Motor neuron (in vitro differentiated cells): ENCODE measurements at regions not wholly inside any gene's neighbourhood (a gene's known extent, or its start where the extent isn't known, plus 50 kb on each side); places are given as distances from the start of the nearest gene placed in this dataset.
A peak's percentile ranks its signal among the peaks of the same experiment; 100 is the strongest.

Source experiments
- ATAC-seq, 8 experiments: fragments of 200-7000 bp; cut with Tn5 transposase; replicated peaks in 6 of 8; 2 replicates each; pipeline ENCODE4 v1.8.0; 2021; ENCODE audit warnings: mild to moderate bottlenecking in 8 of 8, moderate library complexity in 8 of 8
- H3K27ac ChIP-seq, 2 donors: fragments of 250-450 bp; sonication (Bioruptor Pico); 2 replicates each; pipeline ENCODE4 v1.9.0; 2021; ENCODE audit warnings: antibody characterized with exemption in 2 of 2, mild to moderate bottlenecking in 2 of 2, moderate library complexity in 1 of 2
- H3K4me1 ChIP-seq, 2 donors: fragments of 250-450 bp; sonication (Bioruptor Pico); replicated peaks in 1 of 2; 2 replicates each; pipeline ENCODE4 v1.6.1; 2021; ENCODE audit warnings: antibody characterized with exemption in 2 of 2, mild to moderate bottlenecking in 2 of 2, moderate library complexity in 1 of 2
- H3K4me3 ChIP-seq, 5 donors: fragments of 250-450 bp; sonication (Bioruptor Pico); 2 replicates each; pipeline ENCODE4 v1.9.0; 2021; ENCODE audit warnings: antibody characterized with exemption in 5 of 5, mild to moderate bottlenecking in 5 of 5, moderate library complexity in 4 of 5
- WGBS, 10 experiments: fragments of 450-650 bp; shearing (Covaris generic); methylation state at CpG; one replicate each; pipeline ENCODE4 v1.0.0; 2022; 5-methylcytosine and 5-hydroxymethylcytosine counted together
- in situ Hi-C, 9 experiments: fragments of 400-800 bp; cut with MboI; loops; one replicate each; pipeline ENCODE4 v1.15.0; 2021; ENCODE audit warnings: low sequenced_read_pairs in 9 of 9, low pct_unique_long_range_greater_than_20kb in 2 of 9; ENCODE audit not compliant: unreplicated experiment in 9 of 9

DNA sequence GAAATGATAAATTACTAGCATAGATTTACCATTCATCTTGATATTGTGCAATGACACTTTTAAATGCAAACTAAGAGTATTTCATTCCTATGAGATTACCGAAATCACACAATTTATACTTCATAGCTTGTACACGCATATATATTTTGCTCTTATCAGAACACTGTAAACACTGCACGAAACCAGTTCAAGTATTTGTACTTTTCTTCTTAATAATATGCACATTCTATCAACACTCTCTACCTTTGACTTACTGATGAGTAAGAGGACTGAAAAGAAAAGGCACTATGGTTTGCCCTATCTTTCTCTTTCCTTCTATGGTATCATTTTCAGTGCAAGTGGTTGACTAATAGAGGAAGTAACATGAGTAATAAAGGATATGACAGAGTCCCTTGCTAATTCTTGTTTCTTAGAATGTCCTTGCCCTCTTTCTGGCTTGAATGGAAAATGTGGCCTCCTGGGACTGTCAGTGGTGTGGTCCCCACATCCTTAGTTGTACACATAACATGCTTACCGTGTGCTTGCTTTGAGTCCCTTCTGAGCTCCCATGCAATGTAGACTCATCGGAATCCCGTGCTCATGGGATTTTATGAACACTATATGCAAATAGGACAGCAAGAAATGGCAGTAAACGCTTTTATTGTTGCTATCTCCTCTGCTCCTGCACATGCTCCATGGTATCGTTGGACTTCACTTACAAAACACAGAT, 363.5 kb upstream of the TNP1 start:
- ATAC-seq: peak in 7 of 8 experiments; percentile 45 to 93 (median 65)
- H3K27ac ChIP-seq: no peak overlapping the region

GRCh38 chr2:217222309-217222910, 362.5 kb upstream of the TNP1 start:
- in situ Hi-C loops: no loop called here
- peaks cover 5% of the 10 kb centered on the region in 2 donors for H3K4me1 ChIP-seq
- no peak overlapping the region for H3K4me3 ChIP-seq
- ATAC-seq: no peak
- 80 to 100% (median 95%) methylated on average over 1 to 5 of the region's 5 CpGs for WGBS, 10 experiments
- no peak overlapping the region for H3K27ac ChIP-seq

More for the DNA sequence above, 363.5 kb upstream of the TNP1 start:
- H3K4me3 ChIP-seq: no peak overlapping the region
- WGBS, 10 experiments: 46 to 95% (median 83%) methylated on average over 4 to 8 of the region's 8 CpGs; no CpG with 5 or more reads in 1 of the 10 experiments
- peaks cover 4 to 9% of the 10 kb centered on the region in 2 donors for H3K4me1 ChIP-seq
- in situ Hi-C loops: no loop called here

GRCh38 chr2:217220228-217221013, 360.6 kb upstream of the TNP1 start:
- 71 to 100% (median 95%) methylated on average over 1 to 4 of the region's 5 CpGs; no CpG with 5 or more reads in 1 of the 10 experiments for WGBS, 10 experiments
- Histone ChIP-seq H3K4me3 (no peak overlapping the region), H3K27ac (no peak overlapping the region), H3K4me1 (peaks cover 9 to 13% of the 10 kb centered on the region in 2 donors)
- in situ Hi-C loops: no loop called here
- no peak for ATAC-seq

DNA sequence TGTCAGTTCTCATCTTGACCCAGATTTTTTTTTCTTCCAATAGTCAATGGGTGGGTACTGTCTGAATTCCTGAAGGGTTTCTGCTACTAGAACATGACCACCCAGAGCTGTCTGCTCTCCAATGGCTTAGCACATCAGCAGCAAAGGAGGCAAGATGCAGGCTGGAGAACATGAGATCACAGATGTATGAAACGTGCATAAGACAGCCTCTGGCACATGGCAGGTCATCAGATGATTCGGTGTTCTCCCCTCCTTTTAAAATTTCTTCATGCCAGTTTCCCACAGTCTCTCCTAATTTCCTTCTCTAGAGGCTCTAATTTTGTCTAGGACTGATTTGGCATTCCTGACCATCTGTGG, 359.3 kb upstream of the TNP1 start:
- no peak overlapping the region for H3K27ac ChIP-seq
- no peak for ATAC-seq
- H3K4me1 ChIP-seq: peaks cover 9 to 13% of the 10 kb centered on the region in 2 donors
- in situ Hi-C loops: no loop called here
- no peak overlapping the region for H3K4me3 ChIP-seq
- WGBS, 10 experiments: 0 to 100% (median 48%) methylated on average over 1 to 2 of the region's 2 CpGs; no CpG with 5 or more reads in 2 of the 10 experiments

- Histone ChIP-seq H3K4me3 (no peak overlapping the region), H3K27ac (no peak overlapping the region), H3K4me1 (peaks cover 8 to 13% of the 10 kb centered on the region in 2 donors)
- 61 to 100% (median 93%) methylated on average over 1 to 5 of the region's 5 CpGs for whole genome bisulfite sequencing, 10 experiments
- no peak for ATAC-seq
- in situ Hi-C loops: no loop called here
Measured at GRCh38 chr2:217218269-217219163, 358.7 kb upstream of the TNP1 start.

DNA sequence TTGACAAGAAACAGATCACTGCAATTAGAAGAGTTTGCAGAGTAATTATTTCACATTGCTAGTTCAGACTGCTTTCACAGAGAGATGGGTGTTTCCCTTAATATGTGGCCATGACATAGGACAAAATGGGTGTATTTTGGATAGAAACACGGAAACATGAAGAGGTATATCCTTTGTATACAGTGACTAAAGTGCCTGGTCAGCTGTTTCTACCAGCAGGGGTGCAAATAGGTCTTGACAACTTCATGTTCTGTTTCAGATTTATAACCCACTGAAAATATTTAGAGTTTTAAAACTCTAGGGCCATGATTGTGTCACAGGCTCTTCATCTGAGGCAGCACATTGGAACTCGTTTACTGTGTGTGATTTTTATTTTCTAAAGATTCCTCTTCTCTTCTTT, 357.1 kb upstream of the TNP1 start:
- no peak for ATAC-seq
- 50 to 100% (median 92%) methylated on average over 1 to 2 of the region's 2 CpGs; no CpG with 5 or more reads in 1 of the 10 experiments for WGBS, 10 experiments

GRCh38 chr2:217216316-217216715, 356.5 kb upstream of the TNP1 start:
- in situ Hi-C loops: no loop called here
- no peak for ATAC-seq
- no peak overlapping the region for H3K4me3 ChIP-seq
- peaks cover 4 to 9% of the 10 kb centered on the region in 2 donors for H3K4me1 ChIP-seq
- WGBS, 10 experiments: 57 to 100% (median 83%) methylated on average over 1 to 4 of the region's 4 CpGs; no CpG with 5 or more reads in 2 of the 10 experiments
- no peak overlapping the region for H3K27ac ChIP-seq

More for the DNA sequence above, 357.1 kb upstream of the TNP1 start:
- H3K27ac ChIP-seq: no peak overlapping the region
- no peak overlapping the region for H3K4me3 ChIP-seq
- H3K4me1 ChIP-seq: peaks cover 4 to 9% of the 10 kb centered on the region in 2 donors
- in situ Hi-C loops: no loop called here

DNA sequence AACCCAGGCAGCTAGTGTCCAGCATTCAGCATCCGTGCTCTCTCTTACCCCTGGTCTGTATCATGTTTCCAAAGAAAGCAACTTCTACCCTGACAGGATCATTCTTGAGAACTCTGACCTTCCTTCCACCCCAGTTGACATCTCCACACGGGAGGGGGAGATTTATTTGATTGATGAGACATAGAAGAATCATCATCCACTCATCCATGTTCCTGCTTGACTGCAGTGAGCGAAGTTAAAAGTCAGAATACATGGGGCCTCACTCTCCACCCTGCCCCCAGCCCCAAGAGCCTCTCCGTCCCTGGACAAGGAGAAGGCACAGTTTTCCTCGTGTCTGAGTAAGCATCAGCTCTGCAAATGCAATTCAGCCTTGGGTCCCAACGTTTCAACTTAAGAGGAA, 356.0 kb upstream of the TNP1 start:
- Histone ChIP-seq H3K4me3 (no peak overlapping the region), H3K27ac (no peak overlapping the region), H3K4me1 (peaks cover 4 to 9% of the 10 kb centered on the region in 2 donors)
- in situ Hi-C loops: no loop called here
- WGBS, 10 experiments: 0 to 70% (median 27%) methylated on average over 1 to 6 of the region's 6 CpGs; no CpG with 5 or more reads in 3 of the 10 experiments
- ATAC-seq: peak in 4 of 8 experiments; percentile 36 to 84 (median 60)

DNA sequence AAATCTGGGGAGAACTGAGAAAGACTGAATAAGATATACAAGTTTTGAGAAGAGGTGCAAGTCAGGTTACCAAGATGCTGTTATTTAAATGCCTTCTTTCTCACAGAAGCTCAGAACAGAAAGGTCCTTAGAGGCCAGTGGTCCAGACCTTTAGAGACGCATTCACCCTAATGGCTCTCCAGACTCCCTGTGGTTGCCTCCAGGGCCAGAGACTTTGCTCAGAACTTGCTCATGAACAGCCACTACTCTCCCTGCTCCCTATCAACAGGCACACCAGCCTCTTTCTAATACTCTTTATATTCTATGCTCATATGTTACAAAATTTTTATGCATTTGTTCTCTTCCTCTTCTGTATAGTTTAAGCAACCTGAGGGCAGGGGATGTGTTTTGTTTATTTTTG, 349.0 kb upstream of the TNP1 start:
- ATAC-seq: no peak
- Histone ChIP-seq H3K27ac (no peak overlapping the region), H3K4me3 (no peak overlapping the region), H3K4me1 (no peaks in the 10 kb centered on the region)
- WGBS, 10 experiments: 100% methylated on average over 1 of the region's 1 CpG; no CpG with 5 or more reads in 5 of the 10 experiments
- in situ Hi-C loops: no loop called here

DNA sequence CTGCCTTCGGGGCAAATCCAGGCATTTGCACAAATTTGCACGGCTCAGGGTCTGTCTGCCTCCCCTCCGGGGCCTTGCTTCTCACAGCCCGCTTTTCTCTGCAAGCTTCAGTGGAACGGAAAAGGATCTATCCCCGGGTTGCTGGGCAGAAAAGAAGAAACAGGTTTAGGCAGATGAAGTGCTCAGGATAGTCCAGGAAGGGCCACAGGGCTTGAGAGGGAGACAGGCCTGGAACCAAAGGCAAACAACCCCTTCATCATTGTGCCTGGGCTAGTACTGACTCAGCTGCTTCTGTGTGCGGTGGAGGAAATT, 347.8 kb upstream of the TNP1 start:
- in situ Hi-C loops: no loop called here
- no peak overlapping the region for H3K4me3 ChIP-seq
- ATAC-seq: peak in 1 of 8 experiments; percentile 30
- WGBS, 10 experiments: 44 to 100% (median 82%) methylated on average over 1 to 7 of the region's 7 CpGs; no CpG with 5 or more reads in 2 of the 10 experiments
- H3K4me1 ChIP-seq: no peaks in the 10 kb centered on the region
- H3K27ac ChIP-seq: no peak overlapping the region

DNA sequence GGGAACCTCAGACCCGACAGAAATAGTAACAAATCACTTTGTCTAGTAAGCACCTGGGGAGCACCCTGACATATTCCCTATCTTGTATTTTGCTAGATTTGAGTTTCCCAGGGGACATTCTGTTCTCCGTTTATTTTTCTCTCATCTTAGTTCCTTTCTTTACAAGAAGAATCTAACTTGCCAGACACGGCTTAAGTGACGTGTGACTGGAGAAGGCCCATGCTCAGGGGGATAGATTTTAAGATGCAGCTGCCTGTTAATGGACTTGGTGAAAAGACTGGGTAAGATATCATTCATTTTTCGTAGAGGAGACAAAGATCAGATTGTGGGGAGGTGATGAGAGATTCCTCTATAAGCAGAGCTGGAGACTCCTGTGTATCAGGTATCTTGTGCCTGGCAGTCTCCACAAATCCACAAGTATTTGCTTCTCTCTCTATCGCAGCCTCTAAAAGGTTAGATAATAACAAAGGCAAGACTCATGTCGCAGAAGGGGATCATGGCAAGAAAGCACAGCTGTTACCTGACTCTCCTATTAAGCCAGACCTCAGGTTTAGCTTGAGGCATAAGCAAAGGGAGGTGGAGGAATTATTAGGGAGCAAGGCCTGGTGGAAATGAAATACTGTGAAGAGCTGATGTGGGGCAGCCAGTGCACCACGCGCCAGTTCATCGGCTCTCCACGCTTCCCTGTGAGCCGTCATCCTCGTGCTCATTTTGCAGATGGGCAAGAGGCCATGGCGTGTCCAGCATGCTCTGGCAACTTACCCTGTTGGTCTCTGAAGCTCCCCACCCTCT, 347.2 kb upstream of the TNP1 start:
- in situ Hi-C loops: no loop called here
- Histone ChIP-seq H3K4me3 (no peak overlapping the region), H3K4me1 (no peaks in the 10 kb centered on the region), H3K27ac (no peak overlapping the region)
- ATAC-seq: no peak
- 71 to 100% (median 91%) methylated on average over 1 to 12 of the region's 14 CpGs for WGBS, 10 experiments
